Natural killer cell (primary cell): ENCODE measurements at regions not wholly inside any gene's neighbourhood (a gene's known extent, or its start where the extent isn't known, plus 50 kb on each side); places are given as distances from the start of the nearest gene placed in this dataset.

Experiments
- ATAC-seq, 3 donors: fragments of 150-1000 bp in 2 of 3; fragments of 200-7000 bp in 1 of 3; cut with Tn5 transposase; 1 replicate in 1 of 3; 2 replicates in 2 of 3; pipeline ENCODE4 v1.10.0; 2021; ENCODE audit warnings: mild to moderate bottlenecking in 2 of 3, moderate library complexity in 2 of 3
- DNase-seq, 2 donors: peaks; one replicate each; pipeline versions ENCODE4 v3.0.0 to v3.0.0-alpha.2; 2013 to 2021; ENCODE audit warnings: mixed read lengths in 1 of 2
- H3K27ac ChIP-seq: one replicate; pipeline ENCODE4 v1.5.1; 2013; ENCODE audit warnings: mild to moderate bottlenecking, low read length
- H3K27me3 ChIP-seq: one replicate; pipeline ENCODE4 v1.6.1; 2013; ENCODE audit warnings: low read length; ENCODE audit not compliant: control insufficient read depth, insufficient read depth
- H3K36me3 ChIP-seq: one replicate; pipeline ENCODE4 v1.6.1; 2013; ENCODE audit warnings: low read length; ENCODE audit not compliant: control insufficient read depth, insufficient read depth
- H3K4me1 ChIP-seq: one replicate; pipeline ENCODE4 v1.6.1; 2013; ENCODE audit warnings: low read length; ENCODE audit not compliant: control insufficient read depth, insufficient read depth
- H3K4me3 ChIP-seq: one replicate; pipeline ENCODE4 v1.5.1; 2013; ENCODE audit warnings: low read length
- H3K9me3 ChIP-seq: one replicate; pipeline ENCODE4 v1.6.1; 2013; ENCODE audit warnings: low read length; ENCODE audit not compliant: control insufficient read depth, insufficient read depth
- H3K27ac Mint-ChIP-seq, 2 donors: one replicate each; pipeline ENCODE4 v1.8.0; 2022; ENCODE audit warnings: mild to moderate bottlenecking in 2 of 2, mixed read lengths in 2 of 2, moderate library complexity in 1 of 2
- H3K27me3 Mint-ChIP-seq, 2 donors: one replicate each; pipeline ENCODE4 v1.8.0; 2022; ENCODE audit warnings: low read depth in 2 of 2, mixed read lengths in 2 of 2
- H3K36me3 Mint-ChIP-seq: one replicate; pipeline ENCODE4 v1.8.0; 2022; ENCODE audit warnings: mixed read lengths
- H3K4me1 Mint-ChIP-seq, 2 donors: one replicate each; pipeline ENCODE4 v1.8.0; 2022; ENCODE audit warnings: mixed read lengths in 2 of 2
- H3K4me3 Mint-ChIP-seq: one replicate; pipeline ENCODE4 v1.8.0; 2022; ENCODE audit warnings: mild to moderate bottlenecking, moderate library complexity, mixed read lengths
- H3K9me3 Mint-ChIP-seq, 2 donors: one replicate each; pipeline ENCODE4 v1.8.0; 2022; ENCODE audit warnings: mixed read lengths in 2 of 2
- WGBS: methylation state at CpG from one replicate; pipeline ENCODE4 v1.1.7; 2013; ENCODE audit warnings: missing lambda C conversion rate; ENCODE audit not compliant: insufficient coverage; 5-methylcytosine and 5-hydroxymethylcytosine counted together
- intact Hi-C: fragments of 100-400 bp; cut with micrococcal nuclease; formaldehyde crosslinking; loops from one replicate; pipeline ENCODE4 v1.14.2; 2022
- TF ChIP-seq, protein P1 (sequence below): fragments of 200-600 bp; IDR thresholded peaks from one replicate; pipeline ENCODE4 v1.8.0; 2022; ENCODE audit warnings: antibody characterized with exemption

DNA sequence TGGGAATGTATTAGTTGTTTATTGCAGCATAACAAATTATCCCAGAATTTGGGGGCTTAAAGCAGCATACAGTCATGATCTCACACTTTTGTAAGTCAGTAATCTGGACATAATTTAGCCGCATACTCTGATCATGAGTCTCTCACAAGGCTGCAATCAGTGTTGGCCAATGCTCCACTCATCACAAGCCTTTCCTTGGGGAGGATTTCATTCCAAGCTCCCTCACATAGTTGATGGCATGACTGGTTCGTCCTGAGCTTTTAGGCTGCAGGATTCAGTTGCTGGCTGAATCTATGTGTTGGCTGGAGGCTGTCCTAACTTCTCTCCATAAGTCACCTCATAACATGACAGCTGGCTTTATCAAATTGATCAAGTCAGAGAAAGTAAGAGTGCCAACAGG is 1568.6 kb upstream of the PCDH7 start:
- H3K9me3 Mint-ChIP-seq, result peaks cover 14 to 20% of the 10 kb centered on the region in 2 donors
- 70% methylated on average over 2 of the region's 2 CpGs for WGBS
- H3K27ac Mint-ChIP-seq, result no peak overlapping the region
- Histone ChIP-seq H3K27ac (no peak overlapping the region), H3K4me3 (no peak overlapping the region), H3K36me3 (no peaks in the 10 kb centered on the region), H3K27me3 (no peaks in the 10 kb centered on the region), H3K4me1 (no peaks in the 10 kb centered on the region), H3K9me3 (no peaks in the 10 kb centered on the region)
- ATAC-seq (no peak), DNase-seq (no peak)
- no peaks in the 10 kb centered on the region for H3K27me3 Mint-ChIP-seq
- intact Hi-C loops, result no loop called here
- no peaks in the 10 kb centered on the region for H3K4me1 Mint-ChIP-seq
- H3K4me3 Mint-ChIP-seq, result no peak overlapping the region
- TF ChIP-seq, protein P1, sequence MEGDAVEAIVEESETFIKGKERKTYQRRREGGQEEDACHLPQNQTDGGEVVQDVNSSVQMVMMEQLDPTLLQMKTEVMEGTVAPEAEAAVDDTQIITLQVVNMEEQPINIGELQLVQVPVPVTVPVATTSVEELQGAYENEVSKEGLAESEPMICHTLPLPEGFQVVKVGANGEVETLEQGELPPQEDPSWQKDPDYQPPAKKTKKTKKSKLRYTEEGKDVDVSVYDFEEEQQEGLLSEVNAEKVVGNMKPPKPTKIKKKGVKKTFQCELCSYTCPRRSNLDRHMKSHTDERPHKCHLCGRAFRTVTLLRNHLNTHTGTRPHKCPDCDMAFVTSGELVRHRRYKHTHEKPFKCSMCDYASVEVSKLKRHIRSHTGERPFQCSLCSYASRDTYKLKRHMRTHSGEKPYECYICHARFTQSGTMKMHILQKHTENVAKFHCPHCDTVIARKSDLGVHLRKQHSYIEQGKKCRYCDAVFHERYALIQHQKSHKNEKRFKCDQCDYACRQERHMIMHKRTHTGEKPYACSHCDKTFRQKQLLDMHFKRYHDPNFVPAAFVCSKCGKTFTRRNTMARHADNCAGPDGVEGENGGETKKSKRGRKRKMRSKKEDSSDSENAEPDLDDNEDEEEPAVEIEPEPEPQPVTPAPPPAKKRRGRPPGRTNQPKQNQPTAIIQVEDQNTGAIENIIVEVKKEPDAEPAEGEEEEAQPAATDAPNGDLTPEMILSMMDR, result no peak
- H3K36me3 Mint-ChIP-seq, result no peaks in the 10 kb centered on the region

DNA sequence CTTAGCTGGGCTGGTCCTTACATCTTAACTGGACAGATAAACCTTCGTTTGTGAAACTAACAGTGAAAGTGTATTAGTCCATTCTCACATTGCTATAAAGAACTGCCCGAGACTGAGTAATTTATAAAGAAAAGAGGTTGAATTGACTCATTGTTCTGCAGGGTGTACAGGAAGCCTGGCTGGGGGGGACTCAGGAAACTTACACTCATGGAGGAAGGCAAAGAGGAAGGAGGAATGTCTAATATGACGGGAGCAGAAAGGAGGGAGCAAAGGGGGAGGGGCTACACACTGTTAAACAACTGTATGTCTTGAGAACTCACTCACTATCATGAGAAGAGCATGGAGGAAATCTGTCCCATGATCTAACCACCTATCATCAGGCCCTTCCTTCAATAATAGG is 1566.5 kb upstream of the PCDH7 start:
- ATAC-seq (no peak), DNase-seq (no peak)
- H3K4me3 ChIP-seq, result no peak overlapping the region
- H3K36me3 ChIP-seq, result no peaks in the 10 kb centered on the region
- H3K4me1 Mint-ChIP-seq, result no peaks in the 10 kb centered on the region
- H3K27me3 ChIP-seq, result no peaks in the 10 kb centered on the region
- TF ChIP-seq, protein P1, result no peak
- no peak overlapping the region for H3K27ac Mint-ChIP-seq
- peaks cover 2% of the 10 kb centered on the region for H3K9me3 ChIP-seq
- H3K4me3 Mint-ChIP-seq, result no peak overlapping the region
- no peaks in the 10 kb centered on the region for H3K27me3 Mint-ChIP-seq
- peaks cover 6 to 11% of the 10 kb centered on the region in 2 donors for H3K9me3 Mint-ChIP-seq
- no peaks in the 10 kb centered on the region for H3K4me1 ChIP-seq
- intact Hi-C loops, result no loop called here
- H3K36me3 Mint-ChIP-seq, result no peaks in the 10 kb centered on the region
- 0% methylated on average over 2 of the region's 3 CpGs for WGBS
- no peak overlapping the region for H3K27ac ChIP-seq

DNA sequence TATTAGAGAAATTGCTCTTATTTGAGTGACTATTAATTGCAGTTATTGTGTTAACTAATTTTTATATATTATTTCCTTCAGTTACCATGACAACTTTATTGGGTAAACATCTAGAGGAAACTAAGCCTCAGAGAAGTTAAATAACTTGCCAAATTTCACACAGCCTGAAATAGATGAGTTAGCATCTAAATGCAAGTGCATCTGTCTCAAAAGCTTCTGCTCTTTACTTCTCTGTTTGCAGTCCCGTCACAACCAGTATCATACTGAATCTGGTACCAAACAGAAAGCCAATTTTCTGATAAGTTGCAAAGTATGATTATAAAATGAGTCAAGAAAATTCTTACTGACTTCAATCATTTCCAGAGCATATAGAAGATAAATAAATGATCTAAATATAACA is 1544.9 kb upstream of the PCDH7 start:
- H3K27me3 ChIP-seq, result no peaks in the 10 kb centered on the region
- WGBS, result 83% methylated on average over 1 of the region's 1 CpG
- ATAC-seq (no peak), DNase-seq (no peak)
- H3K4me3 ChIP-seq, result no peak overlapping the region
- no peaks in the 10 kb centered on the region for H3K4me1 ChIP-seq
- H3K9me3 ChIP-seq, result peaks cover 4% of the 10 kb centered on the region
- intact Hi-C loops, result no loop called here
- Mint-ChIP-seq H3K36me3 (peaks cover 12% of the 10 kb centered on the region), H3K9me3 (peaks cover 9 to 12% of the 10 kb centered on the region in 2 donors), H3K4me3 (no peak overlapping the region), H3K27me3 (no peaks in the 10 kb centered on the region), H3K27ac (no peak overlapping the region), H3K4me1 (no peaks in the 10 kb centered on the region)
- no peaks in the 10 kb centered on the region for H3K36me3 ChIP-seq
- H3K27ac ChIP-seq, result no peak overlapping the region
- TF ChIP-seq, protein P1, result no peak

DNA sequence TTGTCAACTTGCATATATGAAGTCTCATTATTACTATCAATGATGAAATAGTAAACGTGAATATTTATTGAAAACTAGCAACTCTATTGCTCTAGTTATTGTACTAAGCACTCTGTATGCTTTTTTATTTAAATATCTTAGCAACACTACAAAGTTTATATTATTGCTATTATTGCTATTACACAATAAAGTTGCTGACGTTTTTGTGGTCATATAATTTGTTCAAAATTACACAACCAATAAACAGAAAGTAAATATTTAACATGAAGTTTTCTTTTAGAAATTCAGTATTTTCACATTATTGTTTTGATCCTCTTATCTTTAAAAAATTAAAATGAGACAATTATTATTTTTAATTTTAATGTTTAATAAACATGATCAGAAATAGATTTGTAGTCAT is 1521.1 kb upstream of the PCDH7 start:
- H3K36me3 ChIP-seq, result no peaks in the 10 kb centered on the region
- no peaks in the 10 kb centered on the region for H3K9me3 ChIP-seq
- DNase-seq (no peak), ATAC-seq (no peak)
- Mint-ChIP-seq H3K4me1 (no peaks in the 10 kb centered on the region), H3K27me3 (no peaks in the 10 kb centered on the region), H3K9me3 (peaks cover 15 to 17% of the 10 kb centered on the region in 2 donors), H3K27ac (no peak overlapping the region), H3K36me3 (peaks cover 6% of the 10 kb centered on the region), H3K4me3 (no peak overlapping the region)
- no peak overlapping the region for H3K4me3 ChIP-seq
- TF ChIP-seq, protein P1, result no peak
- no peaks in the 10 kb centered on the region for H3K4me1 ChIP-seq
- intact Hi-C loops, result no loop called here
- no peaks in the 10 kb centered on the region for H3K27me3 ChIP-seq
- H3K27ac ChIP-seq, result no peak overlapping the region
- WGBS, result no CpG with 5 or more reads among the region's 2 CpGs
